Activated CD4-positive, alpha-beta T cell treated with anti-CD3 and anti-CD28 coated beads for 24 hours (primary cell): ENCODE measurements at regions not wholly inside any gene's neighbourhood (a gene's known extent, or its start where the extent isn't known, plus 50 kb on each side); places are given as distances from the start of the nearest gene placed in this dataset.

Experiments
- DNase-seq, 2 donors: peaks; one replicate each; pipeline ENCODE4 v3.0.0-alpha.2; 2020; ENCODE audit warnings: low read depth in 2 of 2

DNA sequence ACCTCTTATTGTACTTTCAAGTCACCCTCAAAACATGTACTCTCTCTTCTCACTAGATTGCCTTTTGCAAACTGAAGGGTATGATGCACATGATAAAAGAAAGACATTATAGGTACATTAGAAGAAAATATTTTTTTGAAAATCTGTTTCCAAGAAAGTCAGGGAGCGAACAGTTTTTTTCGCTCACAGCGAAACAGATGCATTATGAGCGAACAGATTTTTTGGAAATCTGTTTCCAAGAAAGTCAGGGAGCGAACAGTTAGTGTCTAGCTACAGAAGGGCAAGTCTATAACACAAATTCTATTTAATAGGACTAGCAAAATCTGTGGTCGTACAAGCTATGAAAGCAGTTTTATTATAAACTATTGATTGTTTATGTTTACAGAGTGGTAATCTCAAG lies 296.2 kb upstream of the ANO3 start:
- DNase-seq = no peak

DNA sequence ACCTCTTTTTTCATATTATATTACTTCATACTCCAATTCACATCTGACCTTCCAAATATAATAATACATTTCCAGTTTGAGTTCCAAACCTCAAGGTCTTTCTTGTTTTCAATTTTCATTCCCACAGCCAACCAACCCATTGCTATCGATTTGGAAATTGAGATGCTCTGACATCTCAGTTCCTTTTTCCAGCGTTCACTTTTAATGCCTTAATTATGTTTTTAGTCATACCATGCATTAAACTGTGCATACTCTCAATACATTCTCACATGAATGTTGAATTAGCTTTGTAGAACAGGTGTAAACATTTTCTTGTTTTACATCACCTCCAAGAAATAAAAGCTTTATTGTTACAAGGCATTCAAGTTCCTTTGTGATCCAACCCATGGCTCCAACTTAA lies 294.2 kb upstream of the ANO3 start:
- no peak for DNase-seq

DNA sequence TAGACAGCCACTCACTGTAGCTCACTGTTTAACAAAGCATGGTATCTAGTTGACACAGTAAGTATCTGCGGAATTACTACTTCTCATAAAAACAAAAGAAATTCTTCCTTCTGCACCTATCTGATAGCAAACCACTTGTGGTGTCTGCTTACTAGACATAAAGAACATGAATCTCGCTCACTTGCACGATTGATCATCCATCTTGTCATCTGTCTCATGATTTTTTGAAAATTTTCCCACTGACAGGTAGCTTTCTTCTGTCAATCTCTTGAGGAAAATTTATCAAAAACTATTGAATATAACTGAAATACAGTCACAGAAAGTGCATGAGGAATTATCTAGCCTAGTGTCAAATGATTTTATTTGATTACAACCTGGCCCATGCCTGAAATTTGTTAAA lies 291.6 kb upstream of the ANO3 start:
- DNase-seq = no peak

DNA sequence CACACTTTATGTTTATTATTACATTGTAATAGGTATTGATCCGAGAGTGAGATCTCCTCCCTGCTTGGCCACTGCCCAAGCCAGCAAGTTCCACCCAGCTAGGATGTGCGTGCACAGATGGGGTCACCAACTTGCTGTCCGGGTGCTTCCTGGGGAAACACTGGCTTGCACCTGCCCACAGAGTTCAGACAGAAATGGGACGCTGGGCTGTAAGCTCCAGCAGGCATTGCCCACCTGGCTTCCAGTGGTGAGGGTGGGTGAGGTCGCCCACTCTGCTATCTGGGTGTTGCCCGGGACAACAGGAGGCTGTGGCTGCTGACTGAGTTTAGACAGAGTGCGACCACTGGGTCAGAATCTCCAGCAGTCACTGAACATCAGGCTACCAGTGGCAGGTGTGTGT lies 289.8 kb upstream of the ANO3 start:
- no peak for DNase-seq

DNA sequence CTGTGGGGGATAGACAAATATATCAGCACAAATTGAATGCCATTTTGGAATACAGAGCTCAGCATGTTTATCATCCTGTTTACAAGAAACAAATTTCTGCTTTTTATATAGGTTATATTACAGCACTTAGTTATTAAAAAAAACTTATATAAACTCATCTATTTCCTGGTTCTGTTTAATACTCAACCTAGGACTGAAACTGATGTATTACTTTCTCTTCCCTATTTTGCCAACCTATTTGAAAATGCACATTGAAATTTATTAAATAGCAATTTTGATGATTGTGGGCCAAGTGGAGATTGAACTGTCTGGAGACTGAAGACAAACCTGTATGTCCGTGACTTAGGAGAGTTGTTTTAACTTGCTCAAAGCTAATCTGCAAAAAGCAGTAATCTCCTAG lies 288.3 kb upstream of the ANO3 start:
- no peak for DNase-seq

DNA sequence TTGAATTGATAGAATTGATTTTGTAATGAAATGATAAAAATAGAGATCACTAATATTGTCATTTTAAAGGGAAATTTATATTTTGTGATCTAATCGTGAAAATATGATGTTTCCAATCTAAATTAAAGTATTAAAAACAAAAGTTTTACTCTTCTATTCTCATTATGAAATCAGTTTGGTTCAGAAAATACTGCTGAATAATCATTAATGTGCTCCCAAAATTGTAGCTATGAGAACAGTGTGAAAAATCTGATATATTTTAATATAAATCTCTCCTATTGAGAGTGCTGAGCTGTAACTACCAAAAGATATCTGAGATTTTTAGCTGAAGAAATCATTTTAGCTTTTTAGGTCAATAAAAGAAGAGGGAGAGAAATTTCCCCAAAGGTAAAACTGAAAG lies 287.5 kb upstream of the ANO3 start:
- DNase-seq = no peak

DNA sequence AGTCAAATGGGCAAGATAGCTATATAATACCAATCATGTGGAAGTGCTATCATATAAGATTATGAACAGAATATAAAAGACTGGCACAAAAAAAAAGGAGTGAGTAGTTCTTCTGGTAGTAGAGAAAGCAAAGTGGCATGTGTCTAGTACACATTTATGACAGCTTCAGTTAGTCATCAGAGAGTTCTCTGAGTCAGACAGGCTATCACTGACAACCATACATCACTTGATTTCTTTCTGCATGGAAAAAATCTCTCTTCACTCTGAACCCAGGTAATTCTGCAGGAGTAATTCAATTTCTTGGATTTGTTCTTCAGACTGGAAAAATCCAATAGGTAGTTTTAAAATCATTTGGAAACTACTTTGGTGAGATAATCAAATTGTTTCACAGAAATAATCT lies 286.8 kb upstream of the ANO3 start:
- no peak for DNase-seq

DNA sequence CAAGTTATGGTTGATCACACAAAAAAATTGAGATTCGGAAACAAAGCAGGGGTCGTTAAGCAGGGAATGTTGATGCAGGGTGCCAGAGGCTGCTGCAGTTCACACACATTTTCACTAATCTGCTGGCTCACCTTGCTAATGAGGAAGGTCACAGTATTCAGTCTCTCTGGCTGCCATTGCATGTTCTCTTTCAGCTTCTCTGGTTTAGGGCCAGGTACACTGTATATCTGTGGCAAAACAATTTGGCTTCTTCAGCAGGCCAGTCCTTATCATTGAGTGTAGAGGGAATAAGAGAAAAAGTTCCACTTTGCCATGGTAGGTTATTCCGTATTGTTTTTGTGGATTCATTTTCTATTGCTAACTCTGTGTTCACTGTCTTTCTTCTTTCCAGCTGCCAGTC lies 283.7 kb upstream of the ANO3 start:
- DNase-seq = no peak

DNA sequence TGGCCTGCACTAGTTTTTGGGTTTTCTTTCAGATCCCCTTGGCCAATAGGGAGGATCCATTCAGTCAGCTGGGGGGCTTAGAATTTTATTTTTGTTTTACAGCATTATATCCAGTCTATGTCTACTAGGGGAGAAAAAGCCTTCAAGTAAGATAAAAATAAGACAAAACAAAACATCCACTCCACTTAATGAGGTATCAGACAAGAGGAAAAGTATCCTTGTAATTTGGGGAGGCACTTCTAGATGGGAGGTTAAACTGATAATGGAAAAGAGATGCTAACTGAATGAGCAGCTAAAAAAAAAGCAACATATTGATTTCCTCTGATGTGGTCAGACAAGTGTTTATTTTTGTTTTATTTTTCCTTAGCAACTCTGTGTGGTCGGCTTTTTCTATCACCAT lies 278.0 kb upstream of the ANO3 start:
- DNase-seq = no peak

DNA sequence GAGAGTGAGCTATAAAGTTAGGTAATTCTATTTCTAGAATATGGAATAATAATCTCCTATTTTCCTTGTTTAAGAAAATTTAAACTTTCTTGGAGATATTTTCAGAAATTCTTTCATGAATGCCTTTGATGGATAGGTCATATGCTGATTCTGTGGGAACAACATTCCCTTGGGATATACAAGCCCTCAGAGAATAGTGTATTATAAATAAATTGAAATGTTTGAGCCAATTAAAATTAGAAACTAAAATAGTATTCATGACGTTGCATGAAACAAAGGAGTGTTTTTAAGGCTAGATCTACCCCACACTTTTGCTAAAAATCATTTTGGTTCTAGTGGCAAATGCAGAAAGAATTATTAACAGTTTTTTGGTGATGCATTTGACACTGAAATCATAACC lies 269.3 kb upstream of the ANO3 start:
- no peak for DNase-seq

DNA sequence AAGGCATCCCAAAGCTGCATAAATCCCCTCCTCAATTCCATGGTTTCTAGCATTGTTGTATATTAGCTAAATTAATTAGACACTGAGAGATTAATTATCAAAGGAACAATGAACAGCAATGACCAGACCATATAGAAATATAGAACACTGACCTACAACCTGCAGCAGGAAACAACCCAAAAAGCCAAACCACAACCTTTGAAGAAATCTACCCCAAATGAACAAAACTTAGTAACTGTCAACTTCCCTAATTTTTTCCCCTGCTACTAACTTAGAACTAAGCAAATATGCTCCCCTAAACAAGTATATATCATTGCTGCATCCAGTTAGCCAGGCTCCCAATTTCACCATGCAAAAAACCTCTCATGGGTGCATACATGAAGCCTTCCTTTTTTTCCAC lies 268.0 kb upstream of the ANO3 start:
- no peak for DNase-seq

DNA sequence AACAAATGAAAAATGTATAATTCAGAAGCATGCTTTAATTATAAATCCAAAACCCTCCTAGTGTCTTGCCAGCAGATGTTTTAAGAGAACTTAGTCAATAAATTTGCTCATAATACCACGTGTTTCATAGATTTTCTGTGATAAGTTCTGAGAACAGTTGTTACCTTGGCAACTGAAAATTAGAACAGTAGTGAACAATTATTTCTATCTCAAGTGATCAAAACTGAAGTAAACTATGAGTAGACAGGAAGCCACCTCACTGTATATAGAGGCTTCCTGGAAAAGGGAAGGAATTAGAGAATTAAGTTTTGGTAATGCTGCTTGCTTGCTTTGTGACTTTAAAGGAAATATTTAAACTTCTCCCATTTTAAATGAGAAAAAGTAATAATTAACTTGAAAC lies 266.0 kb upstream of the ANO3 start:
- no peak for DNase-seq

DNA sequence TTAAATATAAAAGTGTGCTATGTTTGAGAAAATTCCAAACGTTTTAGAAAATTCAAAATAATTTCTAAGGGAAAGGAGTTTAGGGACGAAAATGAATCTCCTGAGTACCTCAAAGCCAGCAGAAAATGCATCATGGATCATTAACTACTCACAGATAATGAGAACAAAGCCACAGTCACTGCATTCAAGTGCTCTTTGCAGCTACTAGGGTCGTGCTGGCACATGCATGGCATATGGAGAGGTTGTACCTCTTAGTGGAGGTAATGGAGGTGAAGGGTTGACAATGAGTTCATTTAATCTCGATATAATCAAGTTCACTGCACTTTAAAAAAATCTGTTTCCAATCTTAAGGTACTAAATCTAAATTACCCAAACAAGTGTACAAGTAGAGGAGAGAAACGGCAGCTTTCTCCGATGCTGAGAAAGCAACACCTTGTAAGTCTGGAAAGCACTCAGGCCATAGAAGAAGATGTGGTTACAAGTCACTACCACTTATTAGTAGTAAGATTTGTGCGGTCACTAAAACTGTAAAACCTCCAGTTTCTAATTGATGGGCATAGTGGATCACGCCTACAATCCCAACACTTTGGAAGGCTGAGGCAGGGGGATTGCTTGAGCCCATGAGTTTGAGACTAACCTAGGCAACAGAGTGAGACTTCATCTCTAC lies 261.1 kb upstream of the ANO3 start:
- no peak for DNase-seq

DNA sequence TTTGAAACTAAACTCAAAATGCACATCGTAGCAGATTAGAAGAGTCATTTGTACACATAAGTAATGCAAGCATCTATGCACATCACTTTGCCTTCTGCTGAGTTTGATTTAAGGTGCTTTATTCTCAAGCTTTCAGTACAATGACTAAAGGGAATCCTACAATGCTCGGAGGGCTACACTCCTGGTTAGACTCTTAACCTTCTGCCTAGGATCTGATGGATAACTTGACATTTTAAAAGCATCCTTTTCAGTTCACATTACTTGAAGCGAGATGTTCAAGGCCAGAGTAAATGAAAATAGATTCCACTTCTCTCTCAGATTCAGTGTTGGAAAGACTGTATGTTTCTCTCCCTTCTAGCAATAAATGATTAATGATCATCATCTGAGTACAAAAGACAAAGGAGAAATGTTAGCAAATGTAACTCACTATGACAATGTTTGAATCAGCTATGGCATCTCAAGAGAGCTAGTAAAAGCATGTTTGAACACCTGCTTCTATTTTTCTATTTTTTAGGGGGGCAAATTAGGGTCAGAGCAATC lies 259.2 kb upstream of the ANO3 start:
- DNase-seq = no peak

DNA sequence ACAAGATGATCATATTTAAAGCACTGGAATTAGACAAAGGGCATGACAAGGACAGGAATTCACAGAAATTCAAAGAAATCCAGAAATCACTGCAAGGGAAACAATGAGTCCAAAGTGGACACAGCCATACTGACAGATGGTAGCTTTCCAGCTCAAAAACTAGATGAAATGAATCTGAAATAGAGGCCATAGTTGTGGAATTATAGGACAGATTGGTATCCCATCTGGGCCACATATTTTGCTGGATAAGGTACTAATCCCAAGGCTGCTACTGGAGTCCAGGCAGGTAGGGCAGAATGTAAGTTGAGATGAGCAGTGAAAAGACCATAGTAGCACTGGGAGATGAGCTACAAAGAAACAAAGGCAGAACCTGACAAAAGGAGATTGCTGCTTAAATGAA lies 258.3 kb upstream of the ANO3 start:
- no peak for DNase-seq

DNA sequence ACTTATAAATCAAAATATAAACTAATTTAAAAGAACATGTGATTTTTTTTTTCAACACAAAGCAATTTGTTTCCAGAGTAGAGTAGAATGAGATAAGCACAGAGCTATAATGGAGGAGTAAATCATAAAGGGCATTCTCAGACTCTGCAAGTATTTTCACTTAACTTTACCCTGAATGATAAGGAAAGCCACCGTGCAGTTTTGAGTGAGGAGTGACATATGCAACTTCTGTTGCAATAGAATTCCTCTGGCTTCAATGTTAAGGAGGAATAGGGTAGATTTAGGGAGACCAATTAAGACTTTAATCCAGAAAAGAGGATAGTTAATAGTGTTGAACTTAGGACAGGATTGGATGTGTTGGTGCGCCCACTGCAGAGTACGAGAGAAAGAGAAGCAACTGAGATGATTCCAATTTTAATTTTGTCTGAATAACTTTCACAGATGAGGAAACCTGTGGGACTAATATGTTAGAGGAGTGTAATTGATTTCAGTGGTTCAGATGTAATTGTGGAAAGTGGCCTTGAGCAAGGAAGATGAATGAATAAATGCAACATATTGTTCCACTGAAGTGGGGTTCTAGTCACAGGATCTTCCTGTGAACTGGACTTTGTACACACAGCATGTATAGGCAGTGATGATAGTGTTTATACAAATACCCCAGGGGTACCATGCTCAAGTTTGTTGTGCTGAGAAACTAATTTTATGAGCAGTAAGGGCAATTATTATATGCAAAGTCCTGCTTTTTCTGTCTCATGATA lies 255.5 kb upstream of the ANO3 start:
- DNase-seq = no peak

DNA sequence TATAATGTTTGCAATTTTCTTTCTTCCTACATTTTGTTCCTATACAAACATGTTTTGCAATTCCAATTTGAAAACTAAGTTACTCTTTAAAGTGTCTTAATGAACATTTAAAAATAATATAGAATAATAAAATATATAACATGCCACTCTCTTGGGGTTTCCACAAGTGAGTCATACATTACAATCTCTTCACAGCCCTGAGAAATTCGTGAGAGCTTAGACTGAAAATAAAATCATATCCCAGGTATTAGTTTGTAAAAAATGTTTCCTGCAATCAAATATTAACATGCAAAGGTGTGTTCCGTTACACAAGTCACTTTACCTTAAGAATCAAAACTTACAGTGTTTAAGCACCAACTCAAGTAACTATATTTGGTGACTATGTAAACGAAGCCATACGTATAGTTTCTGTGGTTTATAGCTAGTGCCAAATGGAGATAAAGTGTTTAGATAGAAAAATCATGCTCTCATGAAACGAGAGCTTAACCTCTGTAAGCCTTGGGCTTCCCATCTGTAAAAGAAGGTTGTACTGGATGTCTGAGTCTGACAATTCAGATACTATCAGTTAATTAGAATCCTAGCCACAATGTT lies 253.6 kb upstream of the ANO3 start:
- DNase-seq = no peak

DNA sequence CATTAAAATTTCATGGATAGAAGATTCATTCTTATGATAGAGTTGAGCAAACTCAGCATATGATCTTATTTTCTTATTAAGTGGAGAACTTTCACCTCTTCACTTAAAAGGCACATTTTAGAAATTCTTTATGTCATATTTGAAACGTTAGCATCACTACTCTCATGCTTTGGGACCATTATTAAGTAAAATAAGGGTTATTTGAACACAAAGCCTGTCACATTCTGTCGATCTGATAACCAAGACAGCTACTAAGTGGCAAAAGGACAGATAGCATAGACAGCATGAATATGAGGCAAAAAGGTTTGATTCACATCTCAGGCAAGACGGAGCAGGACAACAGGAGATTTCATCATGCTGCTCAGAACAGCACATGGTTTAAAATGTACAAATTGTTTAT lies 247.6 kb upstream of the ANO3 start:
- DNase-seq = no peak

DNA sequence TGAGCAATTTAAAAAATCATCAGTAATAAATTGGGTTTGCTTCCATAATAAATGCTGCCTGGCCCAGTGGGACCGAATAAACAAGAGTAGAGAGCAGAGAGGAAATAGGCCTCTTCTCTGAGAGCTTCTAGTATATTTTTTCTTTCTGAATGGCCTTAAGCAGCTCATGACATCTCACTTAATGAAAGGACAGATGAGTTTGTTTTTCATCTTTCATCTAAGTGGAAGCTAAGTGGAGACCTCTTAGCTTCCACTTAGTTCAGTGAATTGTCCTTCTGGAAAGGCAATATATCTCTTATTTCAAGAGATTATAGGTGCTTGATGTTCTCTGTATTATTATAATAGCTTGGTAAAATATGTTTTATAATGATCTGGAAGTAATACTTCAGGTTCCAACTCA lies 245.9 kb upstream of the ANO3 start:
- DNase-seq = no peak

DNA sequence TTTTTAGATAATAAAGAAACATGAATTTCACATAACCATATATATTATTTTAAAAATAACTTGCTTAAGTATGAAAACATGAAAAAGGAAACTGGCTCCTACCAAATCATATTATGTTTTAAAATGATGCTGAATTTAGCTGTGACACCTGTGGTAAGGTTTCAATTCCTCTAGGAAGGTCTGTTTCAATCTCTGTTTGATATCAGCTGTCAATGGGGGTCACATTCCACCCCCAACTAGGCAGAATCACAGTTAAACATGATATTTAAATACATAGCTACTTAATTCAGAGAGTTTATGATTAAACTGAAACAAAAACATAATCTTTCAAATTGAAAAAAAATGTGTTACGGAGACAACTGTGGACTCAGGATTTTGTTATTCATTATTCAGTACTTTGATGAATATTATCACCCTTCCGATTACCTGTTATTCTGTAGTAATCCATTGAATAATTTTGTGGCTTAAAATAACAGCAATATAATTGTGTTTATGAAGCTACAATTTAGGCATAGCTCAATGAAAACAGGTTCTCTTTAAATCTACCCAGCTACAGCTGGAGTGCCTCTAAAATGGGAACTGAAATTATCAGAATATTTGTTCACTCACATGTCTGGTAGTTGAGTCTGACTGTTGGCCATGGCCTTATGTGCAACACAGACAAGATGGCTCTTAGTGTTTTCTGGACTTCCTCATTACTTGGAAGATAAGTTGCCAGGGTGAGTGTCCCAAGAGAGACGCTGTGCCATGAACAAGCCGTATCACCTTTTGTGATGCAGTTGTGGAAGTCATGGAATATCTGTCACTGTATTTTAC lies 244.6 kb upstream of the ANO3 start:
- no peak for DNase-seq

DNA sequence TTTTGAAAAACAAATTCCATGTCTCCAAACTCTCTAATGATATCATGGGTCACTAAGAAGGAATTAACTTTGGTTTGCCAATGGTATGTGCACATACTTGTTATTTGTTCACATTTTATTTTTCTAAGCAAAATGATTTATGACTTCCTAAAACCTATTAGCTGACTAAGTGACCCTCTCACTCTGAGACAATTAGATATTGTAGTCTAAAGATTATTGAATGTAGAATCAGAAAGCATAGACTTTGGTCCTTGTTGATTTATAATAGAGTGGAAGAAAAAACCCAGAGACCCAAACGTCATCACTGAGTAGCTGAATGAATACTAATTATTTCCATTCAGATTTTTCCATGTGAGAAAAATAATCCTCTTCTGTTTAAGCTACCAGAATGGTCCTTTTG lies 243.5 kb upstream of the ANO3 start:
- DNase-seq = no peak

DNA sequence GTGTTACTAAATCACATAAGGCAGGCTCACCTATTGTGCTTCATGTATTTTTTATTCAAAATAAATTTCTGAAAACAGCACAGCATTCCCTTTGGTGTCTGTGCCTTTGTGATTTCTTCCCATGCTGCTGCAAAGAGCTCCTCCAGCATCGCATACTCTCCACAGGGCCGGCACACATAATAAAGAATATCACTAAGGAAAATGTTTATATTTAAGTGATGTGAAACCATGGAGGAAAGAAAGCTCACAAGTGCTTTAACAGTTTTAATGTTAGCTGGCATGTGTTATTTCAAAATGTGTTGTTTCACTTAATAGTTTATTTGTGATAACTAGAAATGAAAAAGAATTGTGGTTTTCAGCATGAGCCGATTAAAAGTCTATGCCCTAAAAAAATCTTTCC lies 241.3 kb upstream of the ANO3 start:
- no peak for DNase-seq
